Nephron progenitor cell (in vitro differentiated cells): ENCODE measurements at regions not wholly inside any gene's neighbourhood (a gene's known extent, or its start where the extent isn't known, plus 50 kb on each side); places are given as distances from the start of the nearest gene placed in this dataset.

ENCODE experiments used
- DNase-seq: peaks from one replicate; pipeline ENCODE4 v3.0.0; 2021
- H3K27ac Mint-ChIP-seq: 2 replicates; pipeline ENCODE4 v1.8.0; 2021; ENCODE audit warnings: mild to moderate bottlenecking, moderate library complexity, mixed read lengths
- H3K27me3 Mint-ChIP-seq: 2 replicates; pipeline ENCODE4 v1.8.0; 2021; ENCODE audit warnings: mild to moderate bottlenecking, low read depth, mixed read lengths; ENCODE audit not compliant: poor library complexity
- H3K36me3 Mint-ChIP-seq: 2 replicates; pipeline ENCODE4 v1.8.0; 2021; ENCODE audit warnings: low read depth, mixed read lengths
- H3K4me1 Mint-ChIP-seq: 2 replicates; pipeline ENCODE4 v1.8.0; 2021; ENCODE audit warnings: mixed read lengths
- H3K4me3 Mint-ChIP-seq: 2 replicates; pipeline ENCODE4 v1.8.0; 2021; ENCODE audit warnings: mild to moderate bottlenecking, moderate library complexity, mixed read lengths
- H3K9me3 Mint-ChIP-seq: 2 replicates; pipeline ENCODE4 v1.8.0; 2021; ENCODE audit warnings: mild to moderate bottlenecking, moderate library complexity, mixed read lengths
- TF ChIP-seq, protein P1 (sequence below): fragments of 200-600 bp; sonication (generic); IDR thresholded peaks from 2 replicates; pipeline ENCODE4 v1.5.0; 2021; ENCODE audit warnings: antibody characterized with exemption

DNA sequence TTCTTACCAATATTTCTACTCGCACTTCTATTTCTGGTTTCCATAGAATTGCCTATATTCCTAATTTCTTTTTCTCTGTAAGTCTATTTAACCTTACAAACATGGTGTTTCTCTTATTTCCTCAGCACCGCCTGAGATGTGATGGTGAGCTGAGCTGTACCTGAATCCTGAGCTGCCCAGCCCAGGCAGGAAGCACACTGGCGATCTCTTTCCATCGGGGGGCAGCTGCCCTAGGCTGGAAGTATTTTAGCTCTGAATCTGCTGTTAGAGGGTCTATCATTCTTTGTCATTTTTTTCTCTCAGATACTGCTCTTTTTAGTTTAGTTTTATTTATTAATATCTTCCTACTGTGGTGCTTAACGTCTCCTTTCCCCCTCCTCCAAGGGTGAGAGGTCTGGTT, 173.4 kb upstream of the SLC35B3 start:
- peaks cover 4% of the 10 kb centered on the region for H3K9me3 Mint-ChIP-seq
- H3K4me3 Mint-ChIP-seq, result no peak overlapping the region
- no peaks in the 10 kb centered on the region for H3K4me1 Mint-ChIP-seq
- no peak overlapping the region for H3K27ac Mint-ChIP-seq
- H3K27me3 Mint-ChIP-seq, result peaks cover 16% of the 10 kb centered on the region
- DNase-seq, result no peak
- peaks cover 4% of the 10 kb centered on the region for H3K36me3 Mint-ChIP-seq
- TF ChIP-seq, protein P1, sequence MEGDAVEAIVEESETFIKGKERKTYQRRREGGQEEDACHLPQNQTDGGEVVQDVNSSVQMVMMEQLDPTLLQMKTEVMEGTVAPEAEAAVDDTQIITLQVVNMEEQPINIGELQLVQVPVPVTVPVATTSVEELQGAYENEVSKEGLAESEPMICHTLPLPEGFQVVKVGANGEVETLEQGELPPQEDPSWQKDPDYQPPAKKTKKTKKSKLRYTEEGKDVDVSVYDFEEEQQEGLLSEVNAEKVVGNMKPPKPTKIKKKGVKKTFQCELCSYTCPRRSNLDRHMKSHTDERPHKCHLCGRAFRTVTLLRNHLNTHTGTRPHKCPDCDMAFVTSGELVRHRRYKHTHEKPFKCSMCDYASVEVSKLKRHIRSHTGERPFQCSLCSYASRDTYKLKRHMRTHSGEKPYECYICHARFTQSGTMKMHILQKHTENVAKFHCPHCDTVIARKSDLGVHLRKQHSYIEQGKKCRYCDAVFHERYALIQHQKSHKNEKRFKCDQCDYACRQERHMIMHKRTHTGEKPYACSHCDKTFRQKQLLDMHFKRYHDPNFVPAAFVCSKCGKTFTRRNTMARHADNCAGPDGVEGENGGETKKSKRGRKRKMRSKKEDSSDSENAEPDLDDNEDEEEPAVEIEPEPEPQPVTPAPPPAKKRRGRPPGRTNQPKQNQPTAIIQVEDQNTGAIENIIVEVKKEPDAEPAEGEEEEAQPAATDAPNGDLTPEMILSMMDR, result no peak

DNA sequence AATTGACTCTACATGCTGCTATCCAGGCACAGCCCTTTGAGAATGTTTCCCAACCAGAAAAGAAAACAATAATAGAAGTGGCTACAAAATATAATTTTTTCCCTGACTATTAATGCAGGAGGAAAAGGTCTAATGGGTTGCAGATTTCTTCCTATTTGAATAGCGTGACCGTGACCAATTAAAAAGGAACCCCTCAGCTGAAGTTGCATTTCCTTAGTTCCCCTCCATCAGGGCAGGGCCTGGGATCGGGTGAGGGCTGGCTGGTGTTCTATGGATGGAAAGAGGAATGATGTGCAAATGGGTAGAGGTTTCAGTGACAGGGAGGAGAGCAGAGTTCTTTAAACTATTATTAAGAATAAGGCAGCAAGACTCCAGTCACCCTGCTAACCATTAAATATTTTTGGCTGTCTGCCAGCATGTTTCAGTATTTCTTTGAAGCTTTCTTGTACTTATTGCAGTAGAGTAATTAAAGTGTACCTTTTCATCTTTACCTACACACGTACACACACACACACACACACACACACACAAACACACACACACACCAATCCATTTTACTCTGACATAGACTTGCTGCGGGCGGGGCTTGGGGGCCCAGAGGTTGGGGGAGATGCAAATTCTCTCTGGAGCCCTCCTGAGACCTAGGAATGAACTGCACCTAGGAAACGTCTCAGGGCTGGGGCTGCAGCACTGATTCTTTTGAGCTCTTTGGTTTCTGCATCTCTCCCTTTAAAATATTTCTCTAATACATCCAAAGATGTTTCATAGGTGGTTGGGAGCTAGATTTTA, 154.8 kb upstream of the SLC35B3 start:
- H3K36me3 Mint-ChIP-seq, result peaks cover 6% of the 10 kb centered on the region
- no peak overlapping the region for H3K4me3 Mint-ChIP-seq
- no peak overlapping the region for H3K27ac Mint-ChIP-seq
- H3K9me3 Mint-ChIP-seq, result peaks cover 27% of the 10 kb centered on the region
- DNase-seq, result peak; percentile 12
- TF ChIP-seq, protein P1, result no peak
- H3K4me1 Mint-ChIP-seq, result no peaks in the 10 kb centered on the region
- no peaks in the 10 kb centered on the region for H3K27me3 Mint-ChIP-seq

DNA sequence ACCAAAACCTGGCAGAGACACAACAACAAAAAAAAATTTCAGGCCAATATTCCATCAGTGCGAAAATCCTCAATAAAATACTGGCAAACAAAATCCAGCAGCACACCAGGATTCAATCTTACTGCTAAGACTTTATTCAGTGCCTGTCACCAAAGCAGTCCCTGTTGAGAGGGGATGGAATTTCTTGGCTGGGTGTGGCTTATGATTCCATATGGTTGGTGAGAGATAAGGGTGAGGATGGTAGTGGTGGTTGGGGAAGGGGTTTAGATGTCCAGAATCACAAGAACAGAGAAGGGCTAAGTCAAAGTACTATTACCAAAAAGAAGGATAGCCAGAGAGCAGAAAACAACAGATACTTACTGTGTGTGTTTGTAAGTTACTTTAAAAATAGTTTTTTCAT, 152.8 kb upstream of the SLC35B3 start:
- no peak overlapping the region for H3K4me3 Mint-ChIP-seq
- no peaks in the 10 kb centered on the region for H3K4me1 Mint-ChIP-seq
- H3K27ac Mint-ChIP-seq, result no peak overlapping the region
- peaks cover 18% of the 10 kb centered on the region for H3K9me3 Mint-ChIP-seq
- TF ChIP-seq, protein P1, result no peak
- H3K36me3 Mint-ChIP-seq, result peaks cover 6% of the 10 kb centered on the region
- no peaks in the 10 kb centered on the region for H3K27me3 Mint-ChIP-seq
- DNase-seq, result no peak

DNA sequence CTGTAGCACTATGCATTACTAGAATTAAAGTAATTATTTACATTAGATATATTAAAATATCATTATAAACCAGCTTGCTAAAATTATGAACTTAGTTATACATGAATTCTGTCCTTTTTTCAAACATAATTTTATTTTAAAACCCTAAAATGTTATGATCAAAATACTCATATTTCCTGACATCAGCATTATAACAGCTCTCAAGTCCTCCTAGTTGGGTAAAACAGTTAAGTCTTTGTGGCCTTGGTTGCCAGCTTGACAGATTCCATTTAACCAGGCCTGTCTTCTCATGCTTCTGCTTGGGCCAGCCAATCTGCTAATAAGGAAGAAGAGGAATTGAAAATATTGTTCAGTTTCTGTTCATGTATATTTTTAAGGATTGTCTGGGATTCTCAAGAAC, 147.9 kb upstream of the SLC35B3 start:
- H3K27me3 Mint-ChIP-seq, result no peaks in the 10 kb centered on the region
- H3K4me3 Mint-ChIP-seq, result no peak overlapping the region
- no peaks in the 10 kb centered on the region for H3K36me3 Mint-ChIP-seq
- H3K9me3 Mint-ChIP-seq, result no peaks in the 10 kb centered on the region
- H3K4me1 Mint-ChIP-seq, result no peaks in the 10 kb centered on the region
- TF ChIP-seq, protein P1, result no peak
- DNase-seq, result no peak
- no peak overlapping the region for H3K27ac Mint-ChIP-seq

DNA sequence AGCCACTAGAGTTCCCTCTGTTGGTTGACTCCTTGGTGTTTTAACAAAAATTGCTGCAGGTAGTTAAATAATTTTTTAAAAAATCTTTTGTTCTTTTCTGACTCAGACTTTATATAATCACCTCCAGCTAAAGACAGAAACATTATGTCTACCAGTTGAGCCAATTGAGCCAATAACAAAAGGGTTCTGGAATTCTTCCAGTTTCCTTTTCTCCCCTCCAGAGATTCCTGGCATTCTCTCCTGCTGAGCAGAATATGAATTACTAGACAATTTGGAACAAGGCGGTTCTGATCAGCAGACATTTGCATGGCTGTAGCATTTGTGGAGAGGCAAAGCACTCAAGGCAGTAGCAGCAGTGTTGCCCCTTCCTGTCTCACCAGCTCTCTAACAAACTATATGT, 144.0 kb upstream of the SLC35B3 start:
- H3K4me1 Mint-ChIP-seq, result no peaks in the 10 kb centered on the region
- H3K27me3 Mint-ChIP-seq, result no peaks in the 10 kb centered on the region
- no peak overlapping the region for H3K4me3 Mint-ChIP-seq
- H3K27ac Mint-ChIP-seq, result no peak overlapping the region
- DNase-seq, result no peak
- TF ChIP-seq, protein P1, result no peak
- H3K36me3 Mint-ChIP-seq, result no peaks in the 10 kb centered on the region
- no peaks in the 10 kb centered on the region for H3K9me3 Mint-ChIP-seq

DNA sequence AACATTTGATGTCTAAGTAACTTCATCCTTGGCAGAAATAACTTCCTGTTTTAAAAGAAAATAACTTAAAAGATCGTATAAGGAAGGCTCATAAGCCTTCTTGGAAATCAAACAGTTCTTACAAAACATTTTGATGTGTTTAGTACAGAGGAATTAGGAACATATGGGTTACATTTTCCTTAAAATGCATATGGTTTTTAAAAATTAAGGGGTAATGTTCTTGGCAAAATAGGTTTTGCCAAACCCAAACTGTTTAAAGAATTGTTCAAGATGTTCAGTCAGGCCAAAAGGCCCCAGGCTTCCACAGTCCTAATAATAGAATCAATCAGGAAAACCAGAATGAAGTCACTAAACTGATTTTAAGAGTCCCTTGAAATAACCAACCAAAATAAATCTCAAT, 142.7 kb upstream of the SLC35B3 start:
- H3K27ac Mint-ChIP-seq, result no peak overlapping the region
- no peaks in the 10 kb centered on the region for H3K36me3 Mint-ChIP-seq
- no peaks in the 10 kb centered on the region for H3K9me3 Mint-ChIP-seq
- H3K27me3 Mint-ChIP-seq, result no peaks in the 10 kb centered on the region
- no peaks in the 10 kb centered on the region for H3K4me1 Mint-ChIP-seq
- TF ChIP-seq, protein P1, result no peak
- H3K4me3 Mint-ChIP-seq, result no peak overlapping the region
- no peak for DNase-seq
